A673 (cell line): ENCODE measurements at regions not wholly inside any gene's neighbourhood (a gene's known extent, or its start where the extent isn't known, plus 50 kb on each side); places are given as distances from the start of the nearest gene placed in this dataset.
"Not testable (repeated sequence)": the region's sequence is repeated elsewhere in the genome, so short reads cannot be mapped to it uniquely, and the experiment has no call there.

Experiments
- BruUV-seq: library from RNA; stranded (reverse); fragments of 400-500 nt; replicated peaks from 2 replicates; lab custom pipeline; 2021; lab: Mats Ljungman, UMichigan
- CTCF ChIA-PET: fragments of 300-600 bp; sonication (Branson Sonifier 250); formaldehyde crosslinking; loops from one replicate; lab custom pipeline; 2022; ENCODE audit warnings: antibody characterized with exemption; lab: Charles Lee
- POLR2A ChIA-PET: fragments of 300-600 bp; sonication (Branson Sonifier 250); formaldehyde crosslinking; loops from one replicate; lab custom pipeline; 2022; ENCODE audit warnings: antibody characterized with exemption; ENCODE audit not compliant: low non-redundant PET; lab: Charles Lee
- DNase-seq: peaks from one replicate; pipeline ENCODE4 v3.0.0-alpha.2; 2015; ENCODE audit warnings: low spot score
- H3K27ac ChIP-seq: fragments of 200-600 bp; sonication (generic); 2 replicates; pipeline ENCODE4 v1.5.1; 2016; ENCODE audit warnings: mixed run types, low read depth, mild to moderate bottlenecking, mixed read lengths, antibody characterized with exemption, low read length; ENCODE audit not compliant: poor library complexity, severe bottlenecking
- H3K27me3 ChIP-seq: fragments of 200-600 bp; sonication (generic); replicated peaks from 2 replicates; pipeline ENCODE4 v1.6.1; 2017; ENCODE audit warnings: mixed run types, low read depth, mild to moderate bottlenecking, mixed read lengths, antibody characterized with exemption, low read length; ENCODE audit not compliant: insufficient read depth, poor library complexity
- H3K36me3 ChIP-seq: fragments of 200-600 bp; sonication (generic); 2 replicates; pipeline ENCODE4 v1.6.1; 2016; ENCODE audit warnings: mixed run types, mild to moderate bottlenecking, mixed read lengths, antibody characterized with exemption, low read length; ENCODE audit not compliant: insufficient read depth, poor library complexity, severe bottlenecking
- H3K4me1 ChIP-seq: fragments of 200-600 bp; sonication (generic); 2 replicates; pipeline ENCODE4 v1.6.1; 2017; ENCODE audit warnings: mixed run types, mild to moderate bottlenecking, mixed read lengths, antibody characterized with exemption, low read length; ENCODE audit not compliant: insufficient read depth, poor library complexity, severe bottlenecking
- H3K4me3 ChIP-seq: fragments of 200-600 bp; sonication (generic); 2 replicates; pipeline ENCODE4 v1.5.1; 2016; ENCODE audit warnings: low read depth, mixed run types, mild to moderate bottlenecking, mixed read lengths, low read length; ENCODE audit not compliant: poor library complexity, severe bottlenecking
- H3K9me3 ChIP-seq: fragments of 200-600 bp; sonication (generic); 2 replicates; pipeline ENCODE4 v1.6.1; 2016; ENCODE audit warnings: mixed run types, low read depth, mild to moderate bottlenecking, mixed read lengths, antibody characterized with exemption, low read length; ENCODE audit not compliant: poor library complexity, severe bottlenecking
- CTCF ChIP-seq: fragments of 300-800, 200-600 bp; sonication (generic); conservative IDR thresholded peaks from 2 replicates; pipeline ENCODE4 v1.5.1; 2017; ENCODE audit warnings: low read depth, mild to moderate bottlenecking, antibody characterized with exemption, low read length, moderate library complexity, mixed read lengths
- EZH2 ChIP-seq: fragments of 200-600 bp; sonication (generic); IDR thresholded peaks from 2 replicates; pipeline ENCODE4 v1.6.1; 2017; ENCODE audit warnings: borderline replicate concordance, low read depth, mild to moderate bottlenecking, mixed read lengths, antibody characterized with exemption, low read length; ENCODE audit not compliant: poor library complexity, severe bottlenecking
- intact Hi-C: fragments of 100-400 bp; cut with micrococcal nuclease; formaldehyde crosslinking; loops from one replicate; pipeline ENCODE4 v1.10.0; 2022; ENCODE audit not compliant: unreplicated experiment

GRCh38 chr15:59814409-59814808 is 125.3 kb upstream of the BNIP2 start:
- BruUV-seq: no TSS peak
- Histone ChIP-seq H3K27me3 (peaks cover 79% of the 10 kb centered on the region), H3K4me3 (no peak overlapping the region), H3K36me3 (no peaks in the 10 kb centered on the region), H3K4me1 (no peaks in the 10 kb centered on the region), H3K9me3 (no peaks in the 10 kb centered on the region), H3K27ac (no peak overlapping the region)
- TF ChIP-seq CTCF (no peak), EZH2 (no peak)
- DNase-seq: no peak
- POLR2A ChIA-PET: no interaction called here
- CTCF ChIA-PET: no interaction called here
- intact Hi-C loops: no loop called here

- ChIA-PET POLR2A (no interaction called here), CTCF (no interaction called here)
- no peak overlapping the region for H3K27ac ChIP-seq
Observed at GRCh38 chr15:59812889-59813288, 123.8 kb upstream of the BNIP2 start.

GRCh38 chr15:59812250-59812870 is 123.2 kb upstream of the BNIP2 start:
- TF ChIP-seq CTCF (no peak), EZH2 (no peak)
- no peak for DNase-seq
- intact Hi-C loops: no loop called here
- Histone ChIP-seq H3K4me3 (no peak overlapping the region), H3K9me3 (no peaks in the 10 kb centered on the region), H3K36me3 (no peaks in the 10 kb centered on the region), H3K27me3 (peaks cover 59% of the 10 kb centered on the region), H3K27ac (no peak overlapping the region), H3K4me1 (no peaks in the 10 kb centered on the region)
- ChIA-PET CTCF (no interaction called here), POLR2A (no interaction called here)
- BruUV-seq: no TSS peak

More at GRCh38 chr15:59812889-59813288, 123.8 kb upstream of the BNIP2 start:
- no TSS peak for BruUV-seq
- Histone ChIP-seq H3K4me3 (no peak overlapping the region), H3K4me1 (no peaks in the 10 kb centered on the region), H3K27me3 (peaks cover 64% of the 10 kb centered on the region), H3K9me3 (no peaks in the 10 kb centered on the region), H3K36me3 (no peaks in the 10 kb centered on the region)
- intact Hi-C loops: no loop called here
- DNase-seq: no peak
- no peak for TF ChIP-seq CTCF
- no peak for TF ChIP-seq EZH2

- POLR2A ChIA-PET: interaction anchor here (0.6 kb wide), 1 partner anchor 1078 kb away, joined by 3 read pairs; no protein-coding TSS in a partner anchor
- H3K27ac ChIP-seq, H3K4me1 ChIP-seq, BruUV-seq, H3K36me3 ChIP-seq, H3K9me3 ChIP-seq, intact Hi-C loops, H3K4me3 ChIP-seq, CTCF ChIA-PET, DNase-seq: not testable (repeated sequence)
- peaks cover 36% of the 10 kb centered on the region for H3K27me3 ChIP-seq
Observed at GRCh38 chr15:59803293-59803966, 114.3 kb upstream of the BNIP2 start.
